ENCODE measurements at regions not wholly inside any gene's neighbourhood (a gene's known extent, or its start where the extent isn't known, plus 50 kb on each side); places are given as distances from the start of the nearest gene placed in this dataset.

GRCh38 chr2:41736586-41736985 is 311.2 kb upstream of the PKDCC start:
- H3K27me3 Mint-ChIP-seq (ENCODE audit: low read depth), result peaks cover 18% of the 10 kb centered on the region
- ATAC-seq (replicated peaks in 1 of 2) (no peak), DNase-seq (no peak)
- no peak overlapping the region for H3K27ac Mint-ChIP-seq
- no peaks in the 10 kb centered on the region for H3K36me3 Mint-ChIP-seq (ENCODE audit: insufficient read depth in 2 of 2)
- no peak overlapping the region for H3K4me3 Mint-ChIP-seq
- no peaks in the 10 kb centered on the region for H3K4me1 Mint-ChIP-seq (ENCODE audit: low read depth)
- no peaks in the 10 kb centered on the region for H3K9me3 Mint-ChIP-seq

- Mint-ChIP-seq H3K27ac (no peak overlapping the region), H3K36me3 (ENCODE audit: insufficient read depth in 2 of 2) (no peaks in the 10 kb centered on the region), H3K4me3 (no peak overlapping the region), H3K27me3 (ENCODE audit: low read depth) (peaks cover 18% of the 10 kb centered on the region), H3K9me3 (no peaks in the 10 kb centered on the region), H3K4me1 (ENCODE audit: low read depth) (no peaks in the 10 kb centered on the region)
- DNase-seq (no peak), ATAC-seq (replicated peaks in 1 of 2) (no peak)
Measured at GRCh38 chr2:41737888-41738287, 309.9 kb upstream of the PKDCC start.

GRCh38 chr2:41741951-41742595 is 305.7 kb upstream of the PKDCC start:
- DNase-seq, result no peak
- Mint-ChIP-seq H3K4me3 (no peak overlapping the region), H3K27me3 (ENCODE audit: low read depth) (no peaks in the 10 kb centered on the region), H3K9me3 (no peaks in the 10 kb centered on the region), H3K4me1 (ENCODE audit: low read depth) (no peaks in the 10 kb centered on the region), H3K36me3 (ENCODE audit: insufficient read depth in 2 of 2) (no peaks in the 10 kb centered on the region), H3K27ac (no peak overlapping the region)
- ATAC-seq (replicated peaks in 1 of 2), result no peak

GRCh38 chr2:41743324-41743723 is 304.5 kb upstream of the PKDCC start:
- no peaks in the 10 kb centered on the region for H3K4me1 Mint-ChIP-seq (ENCODE audit: low read depth)
- no peak for ATAC-seq (replicated peaks in 1 of 2)
- H3K27ac Mint-ChIP-seq, result no peak overlapping the region
- no peak overlapping the region for H3K4me3 Mint-ChIP-seq
- no peak for DNase-seq
- H3K36me3 Mint-ChIP-seq (ENCODE audit: insufficient read depth in 2 of 2), result no peaks in the 10 kb centered on the region
- H3K9me3 Mint-ChIP-seq, result no peaks in the 10 kb centered on the region
- no peaks in the 10 kb centered on the region for H3K27me3 Mint-ChIP-seq (ENCODE audit: low read depth)

GRCh38 chr2:41750829-41751228 is 297.0 kb upstream of the PKDCC start:
- Mint-ChIP-seq H3K27ac (no peak overlapping the region), H3K9me3 (no peaks in the 10 kb centered on the region), H3K36me3 (ENCODE audit: insufficient read depth in 2 of 2) (no peaks in the 10 kb centered on the region), H3K4me3 (no peak overlapping the region), H3K27me3 (ENCODE audit: low read depth) (no peaks in the 10 kb centered on the region), H3K4me1 (ENCODE audit: low read depth) (no peaks in the 10 kb centered on the region)
- DNase-seq, result no peak
- no peak for ATAC-seq (replicated peaks in 1 of 2)

- Mint-ChIP-seq H3K4me3 (no peak overlapping the region), H3K4me1 (ENCODE audit: low read depth) (no peaks in the 10 kb centered on the region), H3K27me3 (ENCODE audit: low read depth) (no peaks in the 10 kb centered on the region), H3K9me3 (no peaks in the 10 kb centered on the region), H3K36me3 (ENCODE audit: insufficient read depth in 2 of 2) (no peaks in the 10 kb centered on the region), H3K27ac (no peak overlapping the region)
- ATAC-seq (replicated peaks in 1 of 2) (no peak), DNase-seq (no peak)
Measured at GRCh38 chr2:41759880-41760279, 287.9 kb upstream of the PKDCC start.

- DNase-seq, result no peak
- Mint-ChIP-seq H3K4me3 (no peak overlapping the region), H3K9me3 (no peaks in the 10 kb centered on the region), H3K27me3 (ENCODE audit: low read depth) (no peaks in the 10 kb centered on the region), H3K4me1 (ENCODE audit: low read depth) (no peaks in the 10 kb centered on the region), H3K27ac (no peak overlapping the region), H3K36me3 (ENCODE audit: insufficient read depth in 2 of 2) (no peaks in the 10 kb centered on the region)
- ATAC-seq (replicated peaks in 1 of 2), result no peak
Measured at GRCh38 chr2:41763141-41763540, 284.7 kb upstream of the PKDCC start.

- H3K36me3 Mint-ChIP-seq (ENCODE audit: insufficient read depth in 2 of 2), result no peaks in the 10 kb centered on the region
- no peak overlapping the region for H3K27ac Mint-ChIP-seq
- ATAC-seq (replicated peaks in 1 of 2), result no peak
- no peaks in the 10 kb centered on the region for H3K4me1 Mint-ChIP-seq (ENCODE audit: low read depth)
- no peak overlapping the region for H3K4me3 Mint-ChIP-seq
- no peak for DNase-seq
- no peaks in the 10 kb centered on the region for H3K9me3 Mint-ChIP-seq
- H3K27me3 Mint-ChIP-seq (ENCODE audit: low read depth), result no peaks in the 10 kb centered on the region
Measured at GRCh38 chr2:41764131-41764530, 283.7 kb upstream of the PKDCC start.

GRCh38 chr2:41764919-41765318 is 282.9 kb upstream of the PKDCC start:
- DNase-seq (no peak), ATAC-seq (replicated peaks in 1 of 2) (no peak)
- H3K4me1 Mint-ChIP-seq (ENCODE audit: low read depth), result no peaks in the 10 kb centered on the region
- no peak overlapping the region for H3K4me3 Mint-ChIP-seq
- H3K36me3 Mint-ChIP-seq (ENCODE audit: insufficient read depth in 2 of 2), result no peaks in the 10 kb centered on the region
- no peaks in the 10 kb centered on the region for H3K9me3 Mint-ChIP-seq
- H3K27ac Mint-ChIP-seq, result no peak overlapping the region
- H3K27me3 Mint-ChIP-seq (ENCODE audit: low read depth), result peaks cover 8% of the 10 kb centered on the region

- Mint-ChIP-seq H3K27ac (no peak overlapping the region), H3K9me3 (no peaks in the 10 kb centered on the region), H3K4me1 (ENCODE audit: low read depth) (no peaks in the 10 kb centered on the region), H3K36me3 (ENCODE audit: insufficient read depth in 2 of 2) (no peaks in the 10 kb centered on the region), H3K27me3 (ENCODE audit: low read depth) (peaks cover 17% of the 10 kb centered on the region), H3K4me3 (no peak overlapping the region)
- DNase-seq (no peak), ATAC-seq (replicated peaks in 1 of 2) (no peak)
Measured at GRCh38 chr2:41768310-41768709, 279.5 kb upstream of the PKDCC start.

GRCh38 chr2:41771710-41772109 is 276.1 kb upstream of the PKDCC start:
- Mint-ChIP-seq H3K27ac (no peak overlapping the region), H3K36me3 (ENCODE audit: insufficient read depth in 2 of 2) (no peaks in the 10 kb centered on the region), H3K27me3 (ENCODE audit: low read depth) (peaks cover 27% of the 10 kb centered on the region), H3K4me3 (no peak overlapping the region), H3K9me3 (no peaks in the 10 kb centered on the region), H3K4me1 (ENCODE audit: low read depth) (no peaks in the 10 kb centered on the region)
- ATAC-seq (replicated peaks in 1 of 2) (no peak), DNase-seq (no peak)

- Mint-ChIP-seq H3K9me3 (no peaks in the 10 kb centered on the region), H3K27me3 (ENCODE audit: low read depth) (peaks cover 27% of the 10 kb centered on the region), H3K4me3 (no peak overlapping the region), H3K36me3 (ENCODE audit: insufficient read depth in 2 of 2) (no peaks in the 10 kb centered on the region), H3K27ac (no peak overlapping the region), H3K4me1 (ENCODE audit: low read depth) (no peaks in the 10 kb centered on the region)
- no peak for ATAC-seq (replicated peaks in 1 of 2)
- no peak for DNase-seq
Measured at GRCh38 chr2:41772697-41773096, 275.1 kb upstream of the PKDCC start.

GRCh38 chr2:41774011-41774605 is 273.7 kb upstream of the PKDCC start:
- DNase-seq (no peak), ATAC-seq (replicated peaks in 1 of 2) (no peak)

GRCh38 chr2:41775366-41776025 is 272.3 kb upstream of the PKDCC start:
- Mint-ChIP-seq H3K27me3 (ENCODE audit: low read depth) (peaks cover 19% of the 10 kb centered on the region), H3K9me3 (no peaks in the 10 kb centered on the region), H3K4me1 (ENCODE audit: low read depth) (no peaks in the 10 kb centered on the region), H3K4me3 (no peak overlapping the region), H3K36me3 (ENCODE audit: insufficient read depth in 2 of 2) (no peaks in the 10 kb centered on the region), H3K27ac (no peak overlapping the region)
- ATAC-seq (replicated peaks in 1 of 2), result no peak
- no peak for DNase-seq

More at GRCh38 chr2:41774011-41774605, 273.7 kb upstream of the PKDCC start:
- Mint-ChIP-seq H3K36me3 (ENCODE audit: insufficient read depth in 2 of 2) (no peaks in the 10 kb centered on the region), H3K9me3 (no peaks in the 10 kb centered on the region), H3K27me3 (ENCODE audit: low read depth) (peaks cover 33% of the 10 kb centered on the region), H3K27ac (no peak overlapping the region), H3K4me1 (ENCODE audit: low read depth) (no peaks in the 10 kb centered on the region), H3K4me3 (no peak overlapping the region)

All from activated T-cell treated with anti-CD3 and anti-CD28 coated beads, Interleukin-2, amount 50 U/mL, for 72 hours (primary cell).